Endothelial cell of umbilical vein (primary cell): ENCODE measurements at regions not wholly inside any gene's neighbourhood (a gene's known extent, or its start where the extent isn't known, plus 50 kb on each side); places are given as distances from the start of the nearest gene placed in this dataset.

ENCODE experiments used
- CTCF ChIP-seq, 2 donors: IDR thresholded peaks; 1 replicate in 1 of 2; 2 replicates in 1 of 2; pipeline ENCODE4 v1.5.1; 2011; ENCODE audit warnings: low read length in 2 of 2, mild to moderate bottlenecking in 2 of 2, moderate library complexity in 2 of 2, control low read depth in 1 of 2, inconsistent platforms in 1 of 2, low read depth in 1 of 2; ENCODE audit not compliant: insufficient read depth in 1 of 2; ENCODE audit errors: extremely low read depth in 1 of 2
- EZH2 ChIP-seq: IDR thresholded peaks from 2 replicates; pipeline ENCODE4 v1.6.1; 2012; ENCODE audit warnings: borderline replicate concordance, low read depth, mild to moderate bottlenecking, moderate library complexity, low read length, inconsistent platforms; ENCODE audit not compliant: severe bottlenecking

GRCh38 chr3:59341459-59341858 lies 291.6 kb upstream of the CFAP20DC start:
- TF ChIP-seq EZH2 (no peak), CTCF (IDR thresholded peaks at IDR 0.05; ENCODE audit: extremely low read depth in 1 of 2, insufficient read depth in 1 of 2, low read depth in 1 of 2, low read length in 2 of 2) (no peak)
